Liver (tissue), 3 donors: ENCODE measurements at regions not wholly inside any gene's neighbourhood (a gene's known extent, or its start where the extent isn't known, plus 50 kb on each side); places are given as distances from the start of the nearest gene placed in this dataset.
A peak's percentile ranks its signal among the peaks of the same experiment; 100 is the strongest.

Source experiments
- CTCF ChIP-seq: fragments of 150-350 bp; IDR thresholded peaks from 2 replicates; pipeline ENCODE4 v1.5.1; 2017; ENCODE audit warnings: improper control_type of control experiment, low read depth, low read length; ENCODE audit not compliant: missing input control
- GABPA ChIP-seq, 2 donors: IDR thresholded peaks in 1 of 2; conservative IDR thresholded peaks in 1 of 2; 2 replicates each; pipeline ENCODE4 v1.6.1; 2016; ENCODE audit warnings: antibody characterized with exemption in 2 of 2, mild to moderate bottlenecking in 1 of 2, moderate library complexity in 1 of 2
- TAF1 ChIP-seq: conservative IDR thresholded peaks from 2 replicates; pipeline ENCODE4 v1.6.1; 2016; ENCODE audit warnings: antibody characterized with exemption, mild to moderate bottlenecking
- YY1 ChIP-seq: IDR thresholded peaks from 2 replicates; pipeline ENCODE4 v1.6.1; 2016; ENCODE audit warnings: antibody characterized with exemption, mild to moderate bottlenecking
- donor health status: healthy.
- donor health status: healthy.

DNA sequence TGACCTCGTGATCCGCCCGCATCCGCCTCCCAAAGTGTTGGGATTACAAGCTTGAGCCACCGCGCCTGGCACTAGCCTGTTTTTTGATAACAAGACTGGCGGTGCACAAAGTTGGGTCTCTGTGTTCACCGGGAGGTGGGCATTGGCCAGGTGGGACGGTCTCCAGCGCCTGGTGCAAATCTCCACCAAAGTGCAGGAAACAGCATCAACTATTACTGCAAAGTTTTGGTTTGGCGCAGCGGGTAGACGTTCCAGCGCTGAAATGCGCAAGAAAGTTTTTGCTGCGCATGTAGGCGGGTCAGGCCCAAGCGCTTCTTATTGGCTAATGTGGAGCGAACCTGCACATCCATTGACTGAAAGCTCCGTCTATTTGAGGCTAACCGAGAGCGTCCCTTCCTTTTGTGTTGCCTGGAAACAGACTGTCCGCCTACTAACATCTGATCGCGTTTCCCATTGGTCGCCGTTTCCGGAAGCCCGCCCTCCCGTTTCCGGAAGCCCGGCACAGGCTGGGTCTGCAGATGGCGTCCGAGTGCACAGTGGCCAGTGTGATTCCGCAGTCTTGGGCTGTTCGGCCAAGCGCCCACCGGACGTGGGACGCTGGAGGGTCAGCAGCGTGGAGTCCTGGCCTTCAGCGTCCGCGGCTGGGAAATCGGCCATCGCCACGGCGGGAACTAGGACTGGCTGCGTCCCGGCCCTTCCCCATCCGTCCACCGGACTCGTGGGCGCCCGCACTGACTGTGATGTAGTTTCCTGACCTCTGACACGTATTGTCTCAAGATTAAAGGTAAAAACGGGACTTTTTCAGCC is 53.3 kb upstream of the ZNF527 start:
- TF ChIP-seq CTCF (no peak), TAF1 (peak; percentile 76), YY1 (peak; percentile 94), GABPA (IDR thresholded peaks at IDR 0.05 in 1 of 2, conservative IDR thresholded peaks at IDR 0.05 in 1 of 2) (peak; percentile 91 to 97)
